ENCODE measurements at regions not wholly inside any gene's neighbourhood (a gene's known extent, or its start where the extent isn't known, plus 50 kb on each side); places are given as distances from the start of the nearest gene placed in this dataset.

DNA sequence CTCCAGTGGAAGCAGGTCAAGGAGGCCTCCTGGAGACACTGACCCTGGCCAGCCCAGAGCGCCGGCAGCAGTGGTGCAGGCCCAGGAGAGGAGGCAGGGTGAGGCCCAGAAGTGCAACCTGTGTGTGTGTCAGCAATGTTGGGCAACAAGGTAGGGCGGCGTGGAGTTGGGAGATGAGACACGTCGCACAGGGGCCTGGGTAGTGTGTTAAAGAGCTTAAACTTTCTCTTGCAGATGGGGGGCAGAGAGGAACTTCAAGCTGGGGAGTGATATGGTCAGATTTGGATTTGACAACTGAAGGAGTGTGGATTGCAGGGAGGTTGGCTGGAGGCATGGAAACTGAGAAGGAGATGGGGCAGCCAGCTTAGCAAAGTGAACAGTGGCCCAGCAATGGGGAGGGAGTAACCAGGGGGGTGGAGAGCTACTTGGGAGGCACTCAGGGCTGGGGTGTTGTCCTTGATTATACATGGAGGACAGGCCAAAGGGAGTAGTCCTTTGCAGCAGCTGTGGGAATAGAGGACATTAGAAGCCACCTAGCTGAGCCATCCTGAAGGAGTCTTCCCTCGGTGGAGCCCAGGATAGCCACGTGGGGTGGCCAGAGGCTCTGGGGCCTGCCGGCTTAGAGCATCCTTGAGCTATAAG, 278.6 kb upstream of the HS6ST1 start:
- TF ChIP-seq EZH2 (optimal IDR thresholded peaks at IDR 0.05; ENCODE audit: low read depth, low read length), result no peak
- TF ChIP-seq, protein P1, sequence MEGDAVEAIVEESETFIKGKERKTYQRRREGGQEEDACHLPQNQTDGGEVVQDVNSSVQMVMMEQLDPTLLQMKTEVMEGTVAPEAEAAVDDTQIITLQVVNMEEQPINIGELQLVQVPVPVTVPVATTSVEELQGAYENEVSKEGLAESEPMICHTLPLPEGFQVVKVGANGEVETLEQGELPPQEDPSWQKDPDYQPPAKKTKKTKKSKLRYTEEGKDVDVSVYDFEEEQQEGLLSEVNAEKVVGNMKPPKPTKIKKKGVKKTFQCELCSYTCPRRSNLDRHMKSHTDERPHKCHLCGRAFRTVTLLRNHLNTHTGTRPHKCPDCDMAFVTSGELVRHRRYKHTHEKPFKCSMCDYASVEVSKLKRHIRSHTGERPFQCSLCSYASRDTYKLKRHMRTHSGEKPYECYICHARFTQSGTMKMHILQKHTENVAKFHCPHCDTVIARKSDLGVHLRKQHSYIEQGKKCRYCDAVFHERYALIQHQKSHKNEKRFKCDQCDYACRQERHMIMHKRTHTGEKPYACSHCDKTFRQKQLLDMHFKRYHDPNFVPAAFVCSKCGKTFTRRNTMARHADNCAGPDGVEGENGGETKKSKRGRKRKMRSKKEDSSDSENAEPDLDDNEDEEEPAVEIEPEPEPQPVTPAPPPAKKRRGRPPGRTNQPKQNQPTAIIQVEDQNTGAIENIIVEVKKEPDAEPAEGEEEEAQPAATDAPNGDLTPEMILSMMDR (IDR thresholded peaks at IDR 0.05; ENCODE audit: low read length), result no peak
